Inferior parietal cortex (tissue), 1 donor: ENCODE measurements at regions not wholly inside any gene's neighbourhood (a gene's known extent, or its start where the extent isn't known, plus 50 kb on each side); places are given as distances from the start of the nearest gene placed in this dataset.
"Not testable (repeated sequence)": the region's sequence is repeated elsewhere in the genome, so short reads cannot be mapped to it uniquely, and the experiment has no call there.

Experiments used
- DNase-seq: peaks from one replicate; pipeline ENCODE4 v3.0.0-alpha.2; 2016; ENCODE audit errors: extremely low spot score

GRCh38 chr1:112099979-112100378, 110.5 kb upstream of the KCND3 start:
- no peak for DNase-seq

GRCh38 chr1:112105557-112105956, 116.1 kb upstream of the KCND3 start:
- DNase-seq: no peak

- DNase-seq: no peak
Measured at GRCh38 chr1:112110031-112110430, 120.6 kb upstream of the KCND3 start.

GRCh38 chr1:112111734-112112133, 122.3 kb upstream of the KCND3 start:
- no peak for DNase-seq

GRCh38 chr1:112114540-112114939, 125.1 kb upstream of the KCND3 start:
- no peak for DNase-seq

- no peak for DNase-seq
Measured at GRCh38 chr1:112126598-112126997, 137.1 kb upstream of the KCND3 start.

GRCh38 chr1:112127606-112128005, 138.1 kb upstream of the KCND3 start:
- not testable (repeated sequence) for DNase-seq

- no peak for DNase-seq
Measured at GRCh38 chr1:112133487-112133886, 144.0 kb upstream of the KCND3 start.

GRCh38 chr1:112140743-112141142, 151.3 kb upstream of the KCND3 start:
- DNase-seq: no peak

GRCh38 chr1:112141301-112141700, 151.8 kb upstream of the KCND3 start:
- DNase-seq: no peak

- DNase-seq: no peak
Measured at GRCh38 chr1:112141923-112142322, 152.5 kb upstream of the KCND3 start.

- no peak for DNase-seq
Measured at GRCh38 chr1:112143871-112144441, 154.5 kb upstream of the KCND3 start.

- no peak for DNase-seq
Measured at GRCh38 chr1:112144733-112145426, 155.4 kb upstream of the KCND3 start.

- DNase-seq: no peak
Measured at GRCh38 chr1:112146201-112146715, 156.8 kb upstream of the KCND3 start.

- DNase-seq: not testable (repeated sequence)
Measured at GRCh38 chr1:112160214-112160613, 170.7 kb upstream of the KCND3 start.

GRCh38 chr1:112165375-112165774, 175.9 kb upstream of the KCND3 start:
- no peak for DNase-seq

GRCh38 chr1:112169517-112169916, 180.0 kb upstream of the KCND3 start:
- DNase-seq: no peak

- peak; percentile 11 for DNase-seq
Measured at GRCh38 chr1:112172294-112172882, 182.9 kb upstream of the KCND3 start.

- no peak for DNase-seq
Measured at GRCh38 chr1:112177314-112177713, 187.8 kb upstream of the KCND3 start.

GRCh38 chr1:112188611-112189010, 199.1 kb upstream of the KCND3 start:
- DNase-seq: no peak

GRCh38 chr1:112196008-112196588, 199.9 kb upstream of the CTTNBP2NL start:
- DNase-seq: no peak

GRCh38 chr1:112196731-112197130, 199.3 kb upstream of the CTTNBP2NL start:
- no peak for DNase-seq

GRCh38 chr1:112209493-112209892, 186.5 kb upstream of the CTTNBP2NL start:
- DNase-seq: no peak
